HG03135 (cell line): ENCODE measurements at regions not wholly inside any gene's neighbourhood (a gene's known extent, or its start where the extent isn't known, plus 50 kb on each side); places are given as distances from the start of the nearest gene placed in this dataset.

Experiments
- ATAC-seq: cut with Tn5 transposase; IDR thresholded peaks from one replicate; pipeline ENCODE4 v1.9.1; 2021; ENCODE audit warnings: mild to moderate bottlenecking, moderate library complexity; ENCODE audit not compliant: unreplicated experiment

GRCh38 chr9:120294003-120294402 lies 286.0 kb downstream of the CDK5RAP2 start:
- no peak for ATAC-seq

GRCh38 chr9:120292606-120293005 lies 287.4 kb downstream of the CDK5RAP2 start:
- ATAC-seq: no peak

- ATAC-seq: no peak
Measured at GRCh38 chr9:120291050-120291449, 288.9 kb downstream of the CDK5RAP2 start.

GRCh38 chr9:120289990-120290975 lies 289.7 kb downstream of the CDK5RAP2 start:
- no peak for ATAC-seq

GRCh38 chr9:120289098-120289497 lies 290.9 kb downstream of the CDK5RAP2 start:
- no peak for ATAC-seq

GRCh38 chr9:120286530-120286929 lies 293.4 kb downstream of the CDK5RAP2 start:
- no peak for ATAC-seq

- ATAC-seq: no peak
Measured at GRCh38 chr9:120284821-120285220, 295.1 kb downstream of the CDK5RAP2 start.

- ATAC-seq: no peak
Measured at GRCh38 chr9:120281665-120282064, 298.3 kb downstream of the CDK5RAP2 start.

GRCh38 chr9:120267929-120268328 lies 312.0 kb downstream of the CDK5RAP2 start:
- ATAC-seq: no peak

- no peak for ATAC-seq
Measured at GRCh38 chr9:120265791-120266190, 314.2 kb downstream of the CDK5RAP2 start.

GRCh38 chr9:120264528-120264927 lies 315.4 kb downstream of the CDK5RAP2 start:
- ATAC-seq: no peak

GRCh38 chr9:120263836-120264235 lies 316.1 kb downstream of the CDK5RAP2 start:
- ATAC-seq: no peak

- ATAC-seq: no peak
Measured at GRCh38 chr9:120261419-120261818, 318.5 kb downstream of the CDK5RAP2 start.

GRCh38 chr9:120259100-120259499 lies 320.9 kb downstream of the CDK5RAP2 start:
- ATAC-seq: no peak

- no peak for ATAC-seq
Measured at GRCh38 chr9:120258096-120258495, 321.9 kb downstream of the CDK5RAP2 start.

- no peak for ATAC-seq
Measured at GRCh38 chr9:120257483-120257882, 322.5 kb downstream of the CDK5RAP2 start.

GRCh38 chr9:120256146-120256545 lies 323.8 kb downstream of the CDK5RAP2 start:
- no peak for ATAC-seq

- no peak for ATAC-seq
Measured at GRCh38 chr9:120252248-120252647, 327.7 kb downstream of the CDK5RAP2 start.

- no peak for ATAC-seq
Measured at GRCh38 chr9:120242116-120242811, 337.7 kb downstream of the CDK5RAP2 start.

GRCh38 chr9:120236596-120236995 lies 343.4 kb downstream of the CDK5RAP2 start:
- ATAC-seq: no peak

GRCh38 chr9:120235081-120235480 lies 344.9 kb downstream of the CDK5RAP2 start:
- ATAC-seq: no peak

GRCh38 chr9:120230227-120230626 lies 349.7 kb downstream of the CDK5RAP2 start:
- no peak for ATAC-seq
